ENCODE measurements at regions not wholly inside any gene's neighbourhood (a gene's known extent, or its start where the extent isn't known, plus 50 kb on each side); places are given as distances from the start of the nearest gene placed in this dataset.
"Not testable (repeated sequence)": the region's sequence is repeated elsewhere in the genome, so short reads cannot be mapped to it uniquely, and the experiment has no call there.

- DNase-seq (ENCODE audit: low read depth), result peak; percentile 87
Observed at GRCh38 chr11:33463059-33463458, 205.9 kb downstream of the HIPK3 start.

GRCh38 chr11:33461369-33462125 lies 204.4 kb downstream of the HIPK3 start:
- peak; percentile 53 for DNase-seq (ENCODE audit: low read depth)

- no peak for DNase-seq (ENCODE audit: low read depth)
Observed at GRCh38 chr11:33457948-33458347, 200.8 kb downstream of the HIPK3 start.

- no peak for DNase-seq (ENCODE audit: low read depth)
Observed at GRCh38 chr11:33455867-33456463, 198.8 kb downstream of the HIPK3 start.

GRCh38 chr11:33454264-33454663 lies 197.1 kb downstream of the HIPK3 start:
- DNase-seq (ENCODE audit: low read depth), result no peak

- DNase-seq (ENCODE audit: low read depth), result peak; percentile 96
Observed at GRCh38 chr11:33452836-33453624, 195.8 kb downstream of the HIPK3 start.

GRCh38 chr11:33451364-33451763 lies 194.2 kb downstream of the HIPK3 start:
- no peak for DNase-seq (ENCODE audit: low read depth)

GRCh38 chr11:33449798-33450197 lies 192.6 kb downstream of the HIPK3 start:
- DNase-seq (ENCODE audit: low read depth), result peak; percentile 41

- DNase-seq (ENCODE audit: low read depth), result peak; percentile 23
Observed at GRCh38 chr11:33448461-33449130, 191.4 kb downstream of the HIPK3 start.

GRCh38 chr11:33445761-33446161 lies 188.6 kb downstream of the HIPK3 start:
- DNase-seq (ENCODE audit: low read depth), result peak; percentile 87

GRCh38 chr11:33444835-33445594 lies 187.8 kb downstream of the HIPK3 start:
- peak; percentile 41 for DNase-seq (ENCODE audit: low read depth)

GRCh38 chr11:33443684-33444083 lies 186.5 kb downstream of the HIPK3 start:
- no peak for DNase-seq (ENCODE audit: low read depth)

- DNase-seq (ENCODE audit: low read depth), result no peak
Observed at GRCh38 chr11:33438301-33438700, 181.1 kb downstream of the HIPK3 start.

GRCh38 chr11:33437529-33437928 lies 180.3 kb downstream of the HIPK3 start:
- no peak for DNase-seq (ENCODE audit: low read depth)

GRCh38 chr11:33435216-33435615 lies 178.0 kb downstream of the HIPK3 start:
- no peak for DNase-seq (ENCODE audit: low read depth)

GRCh38 chr11:33434294-33434693 lies 177.1 kb downstream of the HIPK3 start:
- no peak for DNase-seq (ENCODE audit: low read depth)

- not testable (repeated sequence) for DNase-seq (ENCODE audit: low read depth)
Observed at GRCh38 chr11:33428435-33428834, 171.3 kb downstream of the HIPK3 start.

GRCh38 chr11:33420959-33421566 lies 163.9 kb downstream of the HIPK3 start:
- DNase-seq (ENCODE audit: low read depth), result no peak

GRCh38 chr11:33419924-33420323 lies 162.7 kb downstream of the HIPK3 start:
- no peak for DNase-seq (ENCODE audit: low read depth)

- DNase-seq (ENCODE audit: low read depth), result no peak
Observed at GRCh38 chr11:33417121-33417520, 159.9 kb downstream of the HIPK3 start.

- no peak for DNase-seq (ENCODE audit: low read depth)
Observed at GRCh38 chr11:33413301-33413700, 156.1 kb downstream of the HIPK3 start.
